Peyer's patch (tissue), 4 donors: ENCODE measurements at regions not wholly inside any gene's neighbourhood (a gene's known extent, or its start where the extent isn't known, plus 50 kb on each side); places are given as distances from the start of the nearest gene placed in this dataset.
"Not testable (repeated sequence)": the region's sequence is repeated elsewhere in the genome, so short reads cannot be mapped to it uniquely, and the experiment has no call there.

Experiments used
- DNase-seq, 3 donors: peaks; one replicate each; pipeline ENCODE4 v3.0.0-alpha.2; 2017 to 2019
- H3K27ac ChIP-seq, 4 donors: fragments of 200-600 bp; sonication (generic); one replicate each; pipeline ENCODE4 v1.5.1; 2016 to 2019
- H3K27me3 ChIP-seq, 2 donors: fragments of 200-600 bp; sonication (generic); one replicate each; pipeline ENCODE4 v1.5.1; 2019
- H3K36me3 ChIP-seq, 3 donors: fragments of 200-600 bp; sonication (generic); one replicate each; pipeline ENCODE4 v1.5.1; 2016 to 2019
- H3K4me1 ChIP-seq, 4 donors: fragments of 200-600 bp; sonication (generic); one replicate each; pipeline ENCODE4 v1.5.1; 2016 to 2019
- H3K4me3 ChIP-seq, 4 donors: fragments of 200-600 bp; sonication (generic); 1 replicate in 3 of 4; 2 replicates in 1 of 4; pipeline ENCODE4 v1.5.1; 2016 to 2019; ENCODE audit warnings: mild to moderate bottlenecking in 1 of 4
- H3K9me3 ChIP-seq, 4 donors: fragments of 200-600 bp; sonication (generic); one replicate each; pipeline ENCODE4 v1.5.1; 2016 to 2019; ENCODE audit warnings: mild to moderate bottlenecking in 1 of 4
- CTCF ChIP-seq, 6 experiments: fragments of 450-650 bp in 4 of 6; fragments of 200-600 bp in 2 of 6; sonication (generic) in 1 of 6; IDR thresholded peaks; one replicate each; pipeline ENCODE4 v1.5.1; 2017 to 2019; ENCODE audit warnings: antibody characterized with exemption in 6 of 6, mild to moderate bottlenecking in 3 of 6, moderate library complexity in 1 of 6
- POLR2A ChIP-seq, 2 donors: fragments of 450-650 bp; IDR thresholded peaks; one replicate each; pipeline ENCODE4 v1.5.1; 2017; ENCODE audit warnings: antibody characterized with exemption in 2 of 2, mild to moderate bottlenecking in 2 of 2, moderate library complexity in 2 of 2

- no peaks in the 10 kb centered on the region for H3K27me3 ChIP-seq
- H3K4me3 ChIP-seq = no peak overlapping the region
- no peaks in the 10 kb centered on the region for H3K9me3 ChIP-seq
- no peaks in the 10 kb centered on the region for H3K4me1 ChIP-seq
- DNase-seq = no peak
- no peak overlapping the region for H3K27ac ChIP-seq
- TF ChIP-seq CTCF (IDR thresholded peaks at IDR 0.05) (no peak), POLR2A (IDR thresholded peaks at IDR 0.05) (no peak)
- H3K36me3 ChIP-seq = no peaks in the 10 kb centered on the region
Observed at GRCh38 chr14:45559626-45560025, 306.6 kb upstream of the MIS18BP1 start.

DNA sequence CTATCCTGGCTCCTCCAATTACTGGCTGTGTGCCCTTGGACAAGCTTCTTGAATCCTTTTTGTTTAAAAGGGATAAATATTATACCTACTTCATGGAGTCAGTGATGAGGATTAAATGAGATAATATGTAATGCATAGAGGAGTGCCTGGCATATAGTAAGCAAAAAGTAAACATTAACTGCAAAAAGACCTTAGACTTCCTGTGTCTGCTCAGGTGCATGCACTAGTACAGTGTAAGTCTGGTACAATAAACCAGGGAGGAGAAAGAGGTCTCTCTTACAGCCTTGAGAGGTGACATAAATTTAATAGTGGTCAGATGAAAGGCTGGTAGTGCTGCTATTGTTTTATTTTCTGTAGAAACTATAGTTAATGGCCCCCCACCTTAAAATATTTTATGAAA lies 305.2 kb upstream of the MIS18BP1 start:
- H3K27me3 ChIP-seq = no peaks in the 10 kb centered on the region
- H3K4me1 ChIP-seq = no peaks in the 10 kb centered on the region
- H3K9me3 ChIP-seq = no peaks in the 10 kb centered on the region
- no peak for DNase-seq
- no peak for TF ChIP-seq POLR2A (IDR thresholded peaks at IDR 0.05)
- no peak for TF ChIP-seq CTCF (IDR thresholded peaks at IDR 0.05)
- no peak overlapping the region for H3K4me3 ChIP-seq
- no peaks in the 10 kb centered on the region for H3K36me3 ChIP-seq
- no peak overlapping the region for H3K27ac ChIP-seq

GRCh38 chr14:45553981-45554380 lies 301.0 kb upstream of the MIS18BP1 start:
- TF ChIP-seq CTCF (IDR thresholded peaks at IDR 0.05) = no peak
- Histone ChIP-seq H3K9me3 (no peaks in the 10 kb centered on the region), H3K27me3 (no peaks in the 10 kb centered on the region), H3K36me3 (no peaks in the 10 kb centered on the region), H3K4me3 (no peak overlapping the region), H3K4me1 (no peaks in the 10 kb centered on the region), H3K27ac (no peak overlapping the region)
- DNase-seq = no peak

DNA sequence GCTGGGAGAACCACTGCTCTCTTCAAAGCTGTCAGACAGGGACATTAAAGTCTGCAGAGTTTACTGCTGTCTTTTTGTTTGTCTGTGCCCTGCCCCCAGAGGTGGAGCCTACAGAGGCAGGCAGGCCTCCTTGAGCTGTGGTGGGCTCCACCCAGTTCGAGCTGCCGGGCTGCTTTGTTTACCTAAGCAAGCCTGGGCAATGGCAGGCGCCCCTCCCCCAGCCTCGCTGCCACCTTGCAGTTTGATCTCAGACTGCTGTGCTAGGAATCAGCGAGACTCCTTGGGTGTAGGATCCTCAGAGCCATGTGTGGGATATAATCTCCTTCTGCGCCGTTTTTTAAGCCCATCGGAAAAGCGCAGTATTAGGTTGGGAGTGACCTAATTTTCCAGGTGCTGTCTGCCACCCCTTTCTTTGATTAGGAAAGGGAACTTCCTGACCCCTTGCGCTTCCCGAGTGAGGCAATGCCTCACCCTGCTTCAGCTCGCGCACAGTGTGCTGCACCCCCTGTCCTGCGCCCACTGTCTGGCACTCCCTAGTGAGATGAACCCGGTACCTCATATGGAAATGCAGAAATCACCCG lies 298.3 kb upstream of the MIS18BP1 start:
- DNase-seq, H3K27ac ChIP-seq, H3K27me3 ChIP-seq, H3K36me3 ChIP-seq, H3K9me3 ChIP-seq, H3K4me1 ChIP-seq: not testable (repeated sequence)
- peak overlapping the region in 1 of 4 donors; percentile 24 for H3K4me3 ChIP-seq

DNA sequence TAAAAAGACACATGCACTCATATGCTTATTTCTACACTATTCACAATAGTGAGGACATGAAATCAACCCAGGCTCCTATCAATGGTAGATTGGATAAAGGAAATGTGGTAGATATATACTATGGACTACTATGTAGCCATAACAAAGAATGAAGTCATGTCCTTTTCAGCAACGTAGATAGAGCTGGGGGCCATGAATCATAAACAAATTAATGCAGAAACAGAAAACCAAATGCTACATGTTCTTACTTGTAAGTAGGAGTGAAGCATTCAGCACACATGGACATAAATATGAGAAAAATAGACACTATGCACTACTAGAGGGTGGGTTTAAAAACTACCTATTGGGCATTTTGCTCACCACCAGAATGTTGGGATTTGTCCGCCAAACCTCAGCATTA lies 278.0 kb upstream of the MIS18BP1 start:
- Histone ChIP-seq H3K36me3 (no peaks in the 10 kb centered on the region), H3K4me3 (no peak overlapping the region), H3K9me3 (peaks cover 0 to 3% (median 0%) of the 10 kb centered on the region in 4 donors), H3K4me1 (no peaks in the 10 kb centered on the region), H3K27ac (no peak overlapping the region), H3K27me3 (no peaks in the 10 kb centered on the region)
- TF ChIP-seq POLR2A (IDR thresholded peaks at IDR 0.05) (no peak), CTCF (IDR thresholded peaks at IDR 0.05) (no peak)
- DNase-seq = no peak

DNA sequence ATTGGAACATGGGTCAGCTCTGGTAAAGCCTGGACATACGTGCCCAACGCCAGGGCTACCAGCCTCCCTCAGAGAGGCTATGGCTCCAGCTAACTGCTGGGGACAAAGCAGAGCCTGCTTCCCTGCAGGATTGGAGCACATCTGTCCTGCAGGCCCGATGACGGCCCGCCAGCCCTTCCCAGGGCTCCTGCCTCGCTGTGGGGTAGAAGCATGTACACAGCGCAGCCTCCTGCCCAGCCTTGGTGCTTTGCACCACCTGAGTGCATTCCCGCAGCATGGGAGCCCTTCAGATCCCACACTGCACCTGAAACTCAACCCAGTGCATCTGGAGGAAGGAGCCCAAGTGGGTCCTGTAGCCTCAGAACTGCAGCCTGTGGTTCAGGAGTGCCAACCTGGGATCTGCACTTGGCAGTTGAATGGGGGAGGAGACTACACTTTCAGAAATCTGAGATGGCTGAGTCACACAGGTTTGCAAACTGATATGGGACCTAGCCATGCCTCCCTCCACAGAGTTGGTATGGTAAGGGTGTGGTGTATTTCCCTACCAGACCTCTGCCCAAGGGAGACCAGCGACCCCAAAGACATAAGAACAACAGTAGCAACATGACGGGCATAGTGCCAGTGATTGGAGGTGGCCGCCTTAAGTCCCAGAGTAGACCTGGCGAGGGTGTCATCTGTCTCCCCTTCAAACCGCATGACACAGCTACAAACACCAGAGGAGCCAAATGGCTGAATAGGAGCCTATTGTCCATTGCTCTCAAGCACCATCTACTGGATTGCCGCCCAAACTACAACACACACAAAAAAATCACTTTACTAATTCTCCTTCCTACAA lies 273.9 kb upstream of the MIS18BP1 start:
- DNase-seq = no peak
- H3K27ac ChIP-seq = no peak overlapping the region
- no peak overlapping the region for H3K4me3 ChIP-seq
- no peaks in the 10 kb centered on the region for H3K36me3 ChIP-seq
- no peaks in the 10 kb centered on the region for H3K9me3 ChIP-seq
- TF ChIP-seq CTCF (IDR thresholded peaks at IDR 0.05) = peak in 2 of 6 experiments; percentile 8 to 28
- TF ChIP-seq POLR2A (IDR thresholded peaks at IDR 0.05) = no peak
- no peaks in the 10 kb centered on the region for H3K4me1 ChIP-seq
- H3K27me3 ChIP-seq = no peaks in the 10 kb centered on the region
